HUES6 (cell line): ENCODE measurements at regions not wholly inside any gene's neighbourhood (a gene's known extent, or its start where the extent isn't known, plus 50 kb on each side); places are given as distances from the start of the nearest gene placed in this dataset.
"Not testable (repeated sequence)": the region's sequence is repeated elsewhere in the genome, so short reads cannot be mapped to it uniquely, and the experiment has no call there.

Experiments used
- H3K27ac ChIP-seq: 2 replicates; pipeline ENCODE4 v1.7.0; 2013; ENCODE audit warnings: low read depth, mild to moderate bottlenecking, low read length, inconsistent platforms
- H3K27me3 ChIP-seq: 2 replicates; pipeline ENCODE4 v1.6.1; 2013; ENCODE audit warnings: low read length; ENCODE audit not compliant: control insufficient read depth, insufficient read depth
- H3K36me3 ChIP-seq: 2 replicates; pipeline ENCODE4 v1.6.1; 2013; ENCODE audit warnings: low read length; ENCODE audit not compliant: control insufficient read depth, insufficient read depth
- H3K4me1 ChIP-seq: 2 replicates; pipeline ENCODE4 v1.6.1; 2013; ENCODE audit warnings: low read length; ENCODE audit not compliant: control insufficient read depth, insufficient read depth
- H3K4me3 ChIP-seq: 2 replicates; pipeline ENCODE4 v1.5.1; 2013; ENCODE audit warnings: low read depth, low read length
- H3K9ac ChIP-seq: one replicate; pipeline ENCODE4 v1.6.1; 2013; ENCODE audit warnings: mild to moderate bottlenecking, low read length
- H3K9me3 ChIP-seq: 2 replicates; pipeline ENCODE4 v1.6.1; 2013; ENCODE audit warnings: low read depth, low read length; ENCODE audit not compliant: control insufficient read depth, insufficient read depth

- no peak overlapping the region for H3K27ac ChIP-seq
- H3K9ac ChIP-seq, result no peak overlapping the region
- no peaks in the 10 kb centered on the region for H3K27me3 ChIP-seq
- no peak overlapping the region for H3K4me3 ChIP-seq
- no peaks in the 10 kb centered on the region for H3K4me1 ChIP-seq
- H3K9me3 ChIP-seq, result peaks cover 6% of the 10 kb centered on the region; the same call in 1 of the 2 replicates
- no peaks in the 10 kb centered on the region for H3K36me3 ChIP-seq
These were observed 294.6 kb upstream of the TGFBR2 start for GRCh38 chr3:30311781-30312180.

GRCh38 chr3:30313840-30314239 lies 292.6 kb upstream of the TGFBR2 start:
- H3K36me3 ChIP-seq, result no peaks in the 10 kb centered on the region
- H3K9ac ChIP-seq, result no peak overlapping the region
- peaks cover 6% of the 10 kb centered on the region; the same call in 1 of the 2 replicates for H3K9me3 ChIP-seq
- no peaks in the 10 kb centered on the region for H3K4me1 ChIP-seq
- H3K27ac ChIP-seq, result no peak overlapping the region
- H3K27me3 ChIP-seq, result no peaks in the 10 kb centered on the region
- no peak overlapping the region for H3K4me3 ChIP-seq

GRCh38 chr3:30314757-30315325 lies 291.6 kb upstream of the TGFBR2 start:
- Histone ChIP-seq H3K9ac (no peak overlapping the region), H3K4me1 (no peaks in the 10 kb centered on the region), H3K27ac (no peak overlapping the region), H3K36me3 (no peaks in the 10 kb centered on the region), H3K9me3 (peaks cover 6% of the 10 kb centered on the region; the same call in 1 of the 2 replicates), H3K4me3 (no peak overlapping the region), H3K27me3 (no peaks in the 10 kb centered on the region)

- Histone ChIP-seq H3K27ac (no peak overlapping the region), H3K9ac (no peak overlapping the region), H3K4me3 (no peak overlapping the region), H3K27me3 (no peaks in the 10 kb centered on the region), H3K9me3 (peaks cover 6% of the 10 kb centered on the region; the same call in 1 of the 2 replicates), H3K4me1 (no peaks in the 10 kb centered on the region), H3K36me3 (no peaks in the 10 kb centered on the region)
These were observed 291.0 kb upstream of the TGFBR2 start for GRCh38 chr3:30315447-30315846.

- H3K9me3 ChIP-seq, result peaks cover 6% of the 10 kb centered on the region; the same call in 1 of the 2 replicates
- no peaks in the 10 kb centered on the region for H3K27me3 ChIP-seq
- H3K36me3 ChIP-seq, result no peaks in the 10 kb centered on the region
- no peaks in the 10 kb centered on the region for H3K4me1 ChIP-seq
- H3K9ac ChIP-seq, result no peak overlapping the region
- no peak overlapping the region for H3K27ac ChIP-seq
- H3K4me3 ChIP-seq, result no peak overlapping the region
These were observed 288.8 kb upstream of the TGFBR2 start for GRCh38 chr3:30317561-30317960.

GRCh38 chr3:30318110-30318509 lies 288.3 kb upstream of the TGFBR2 start:
- Histone ChIP-seq H3K4me3 (no peak overlapping the region), H3K27me3 (no peaks in the 10 kb centered on the region), H3K4me1 (no peaks in the 10 kb centered on the region), H3K9me3 (peaks cover 6% of the 10 kb centered on the region; the same call in 1 of the 2 replicates), H3K36me3 (no peaks in the 10 kb centered on the region), H3K27ac (no peak overlapping the region), H3K9ac (no peak overlapping the region)

- no peak overlapping the region for H3K9ac ChIP-seq
- no peaks in the 10 kb centered on the region for H3K36me3 ChIP-seq
- peaks cover 11% of the 10 kb centered on the region; the same call in 1 of the 2 replicates for H3K9me3 ChIP-seq
- H3K4me3 ChIP-seq, result no peak overlapping the region
- no peaks in the 10 kb centered on the region for H3K27me3 ChIP-seq
- no peaks in the 10 kb centered on the region for H3K4me1 ChIP-seq
- no peak overlapping the region for H3K27ac ChIP-seq
These were observed 286.7 kb upstream of the TGFBR2 start for GRCh38 chr3:30319713-30320112.

GRCh38 chr3:30320392-30320791 lies 286.0 kb upstream of the TGFBR2 start:
- Histone ChIP-seq H3K4me1 (no peaks in the 10 kb centered on the region), H3K27ac (no peak overlapping the region), H3K9ac (no peak overlapping the region), H3K4me3 (no peak overlapping the region), H3K9me3 (peaks cover 11% of the 10 kb centered on the region; the same call in 1 of the 2 replicates), H3K36me3 (no peaks in the 10 kb centered on the region), H3K27me3 (no peaks in the 10 kb centered on the region)

- no peaks in the 10 kb centered on the region for H3K4me1 ChIP-seq
- H3K27ac ChIP-seq, result no peak overlapping the region
- H3K4me3 ChIP-seq, result no peak overlapping the region
- H3K9me3 ChIP-seq, result peaks cover 10% of the 10 kb centered on the region; the same call in 1 of the 2 replicates
- no peaks in the 10 kb centered on the region for H3K36me3 ChIP-seq
- no peak overlapping the region for H3K9ac ChIP-seq
- no peaks in the 10 kb centered on the region for H3K27me3 ChIP-seq
These were observed 285.3 kb upstream of the TGFBR2 start for GRCh38 chr3:30321065-30321464.

- not testable (repeated sequence) for H3K9ac ChIP-seq, H3K36me3 ChIP-seq, H3K27me3 ChIP-seq, H3K9me3 ChIP-seq, H3K4me3 ChIP-seq, H3K4me1 ChIP-seq, H3K27ac ChIP-seq
These were observed 282.8 kb upstream of the TGFBR2 start for GRCh38 chr3:30323649-30324048.

GRCh38 chr3:30324587-30324986 lies 281.8 kb upstream of the TGFBR2 start:
- Histone ChIP-seq H3K4me3 (no peak overlapping the region), H3K27ac (no peak overlapping the region), H3K9me3 (0 out of 2 replicates have a peak, but pooled peaks cover 5% of the 10 kb centered on the region), H3K27me3 (no peaks in the 10 kb centered on the region), H3K36me3 (no peaks in the 10 kb centered on the region), H3K9ac (no peak overlapping the region), H3K4me1 (no peaks in the 10 kb centered on the region)
